ENCODE measurements at regions not wholly inside any gene's neighbourhood (a gene's known extent, or its start where the extent isn't known, plus 50 kb on each side); places are given as distances from the start of the nearest gene placed in this dataset.

- DNase-seq, result no peak
Observed at GRCh38 chr14:48973151-48973550, 613.0 kb downstream of the RPS29 start.

GRCh38 chr14:48970943-48971342 is 615.2 kb downstream of the RPS29 start:
- DNase-seq, result no peak

GRCh38 chr14:48967419-48967818 is 618.8 kb downstream of the RPS29 start:
- DNase-seq, result no peak

GRCh38 chr14:48963231-48963790 is 622.9 kb downstream of the RPS29 start:
- no peak for DNase-seq

- DNase-seq, result no peak
Observed at GRCh38 chr14:48957486-48957885, 628.7 kb downstream of the RPS29 start.

GRCh38 chr14:48955857-48956256 is 630.3 kb downstream of the RPS29 start:
- no peak for DNase-seq

GRCh38 chr14:48954446-48954845 is 631.7 kb downstream of the RPS29 start:
- DNase-seq, result no peak

GRCh38 chr14:48944809-48945208 is 641.4 kb downstream of the RPS29 start:
- DNase-seq, result no peak

GRCh38 chr14:48943913-48944312 is 642.3 kb downstream of the RPS29 start:
- DNase-seq, result no peak

- DNase-seq, result no peak
Observed at GRCh38 chr14:48937541-48938195, 648.5 kb downstream of the RPS29 start.

GRCh38 chr14:48936849-48937248 is 649.3 kb downstream of the RPS29 start:
- DNase-seq, result no peak

GRCh38 chr14:48936362-48936761 is 649.8 kb downstream of the RPS29 start:
- no peak for DNase-seq

GRCh38 chr14:48925184-48925583 is 661.0 kb downstream of the RPS29 start:
- no peak for DNase-seq

- DNase-seq, result no peak
Observed at GRCh38 chr14:48914921-48915320, 671.3 kb downstream of the RPS29 start.

GRCh38 chr14:48914382-48914781 is 671.8 kb downstream of the RPS29 start:
- no peak for DNase-seq

GRCh38 chr14:48900565-48900964 is 685.6 kb downstream of the RPS29 start:
- no peak for DNase-seq

- DNase-seq, result no peak
Observed at GRCh38 chr14:48890333-48890732, 695.8 kb downstream of the RPS29 start.

GRCh38 chr14:48876806-48877340 is 709.3 kb downstream of the RPS29 start:
- no peak for DNase-seq

- no peak for DNase-seq
Observed at GRCh38 chr14:48874711-48875110, 711.5 kb downstream of the RPS29 start.

GRCh38 chr14:48857366-48857765 is 728.8 kb downstream of the RPS29 start:
- no peak for DNase-seq

- DNase-seq, result no peak
Observed at GRCh38 chr14:48853159-48853558, 733.0 kb downstream of the RPS29 start.

GRCh38 chr14:48849741-48850322 is 736.3 kb downstream of the RPS29 start:
- DNase-seq, result no peak

- no peak for DNase-seq
Observed at GRCh38 chr14:48842785-48843184, 743.4 kb downstream of the RPS29 start.

GRCh38 chr14:48826058-48826457 is 760.1 kb downstream of the RPS29 start:
- no peak for DNase-seq
